ENCODE measurements at regions not wholly inside any gene's neighbourhood (a gene's known extent, or its start where the extent isn't known, plus 50 kb on each side); places are given as distances from the start of the nearest gene placed in this dataset.
"Not testable (repeated sequence)": the region's sequence is repeated elsewhere in the genome, so short reads cannot be mapped to it uniquely, and the experiment has no call there.

GRCh38 chr2:198880421-198880820 lies 577.3 kb downstream of the SATB2 start:
- no peak overlapping the region for H3K9ac ChIP-seq (ENCODE audit: insufficient read length)
- no peaks in the 10 kb centered on the region for H3K9me3 ChIP-seq (ENCODE audit: low read depth, low read length)
- H3K36me3 ChIP-seq (ENCODE audit: insufficient read depth, low read length), result no peaks in the 10 kb centered on the region
- no peak overlapping the region for H3K27ac ChIP-seq
- no peak overlapping the region for H3K4me3 ChIP-seq
- TF ChIP-seq EZH2 (IDR thresholded peaks at IDR 0.05), result no peak
- DNase-seq (ENCODE audit: low read depth, low spot score), result no peak

GRCh38 chr2:198874472-198874858 lies 583.3 kb downstream of the SATB2 start:
- DNase-seq (ENCODE audit: low read depth, low spot score), result no peak
- Histone ChIP-seq H3K4me3 (no peak overlapping the region), H3K36me3 (ENCODE audit: insufficient read depth, low read length) (no peaks in the 10 kb centered on the region), H3K9ac (ENCODE audit: insufficient read length) (no peak overlapping the region), H3K9me3 (ENCODE audit: low read depth, low read length) (no peaks in the 10 kb centered on the region), H3K27ac (no peak overlapping the region)
- TF ChIP-seq FOXP2 (optimal IDR thresholded peaks at IDR 0.05; ENCODE audit: control extremely low read depth, extremely low read length, insufficient read depth) (no peak), EZH2 (IDR thresholded peaks at IDR 0.05) (no peak), POLR2AphosphoS5 (IDR thresholded peaks at IDR 0.05; ENCODE audit: borderline replicate concordance, low read depth, low read length) (no peak)

- H3K4me3 ChIP-seq, result no peak overlapping the region
- TF ChIP-seq POLR2AphosphoS5 (IDR thresholded peaks at IDR 0.05; ENCODE audit: borderline replicate concordance, low read depth, low read length), result no peak
- TF ChIP-seq EZH2 (IDR thresholded peaks at IDR 0.05), result no peak
- no peak for TF ChIP-seq FOXP2 (optimal IDR thresholded peaks at IDR 0.05; ENCODE audit: control extremely low read depth, extremely low read length, insufficient read depth)
- DNase-seq (ENCODE audit: low read depth, low spot score), result no peak
- no peak overlapping the region for H3K27ac ChIP-seq
- no peaks in the 10 kb centered on the region for H3K9me3 ChIP-seq (ENCODE audit: low read depth, low read length)
- H3K9ac ChIP-seq (ENCODE audit: insufficient read length), result no peak overlapping the region
- H3K36me3 ChIP-seq (ENCODE audit: insufficient read depth, low read length), result no peaks in the 10 kb centered on the region
Measured at GRCh38 chr2:198873503-198874471, 584.0 kb downstream of the SATB2 start.

GRCh38 chr2:198863655-198864054 lies 594.1 kb downstream of the SATB2 start:
- Histone ChIP-seq H3K27ac (no peak overlapping the region), H3K9me3 (ENCODE audit: low read depth, low read length) (no peaks in the 10 kb centered on the region), H3K36me3 (ENCODE audit: insufficient read depth, low read length) (no peaks in the 10 kb centered on the region), H3K9ac (ENCODE audit: insufficient read length) (no peak overlapping the region), H3K4me3 (no peak overlapping the region)
- TF ChIP-seq FOXP2 (optimal IDR thresholded peaks at IDR 0.05; ENCODE audit: control extremely low read depth, extremely low read length, insufficient read depth) (no peak), POLR2AphosphoS5 (IDR thresholded peaks at IDR 0.05; ENCODE audit: borderline replicate concordance, low read depth, low read length) (no peak), EZH2 (IDR thresholded peaks at IDR 0.05) (no peak)
- no peak for DNase-seq (ENCODE audit: low read depth, low spot score)

- H3K27ac ChIP-seq, result no peak overlapping the region
- no peaks in the 10 kb centered on the region for H3K36me3 ChIP-seq (ENCODE audit: insufficient read depth, low read length)
- TF ChIP-seq FOXP2 (optimal IDR thresholded peaks at IDR 0.05; ENCODE audit: control extremely low read depth, extremely low read length, insufficient read depth) (no peak), POLR2AphosphoS5 (IDR thresholded peaks at IDR 0.05; ENCODE audit: borderline replicate concordance, low read depth, low read length) (no peak), EZH2 (IDR thresholded peaks at IDR 0.05) (no peak)
- no peak for DNase-seq (ENCODE audit: low read depth, low spot score)
- H3K9ac ChIP-seq (ENCODE audit: insufficient read length), result no peak overlapping the region
- H3K4me3 ChIP-seq, result no peak overlapping the region
- H3K9me3 ChIP-seq (ENCODE audit: low read depth, low read length), result no peaks in the 10 kb centered on the region
Measured at GRCh38 chr2:198861080-198861479, 596.7 kb downstream of the SATB2 start.

- no peaks in the 10 kb centered on the region for H3K9me3 ChIP-seq (ENCODE audit: low read depth, low read length)
- no peaks in the 10 kb centered on the region for H3K36me3 ChIP-seq (ENCODE audit: insufficient read depth, low read length)
- no peak overlapping the region for H3K9ac ChIP-seq (ENCODE audit: insufficient read length)
- H3K4me3 ChIP-seq, result no peak overlapping the region
- H3K27ac ChIP-seq, result no peak overlapping the region
- DNase-seq (ENCODE audit: low read depth, low spot score), result no peak
- TF ChIP-seq POLR2AphosphoS5 (IDR thresholded peaks at IDR 0.05; ENCODE audit: borderline replicate concordance, low read depth, low read length), result no peak
- TF ChIP-seq EZH2 (IDR thresholded peaks at IDR 0.05), result no peak
- no peak for TF ChIP-seq FOXP2 (optimal IDR thresholded peaks at IDR 0.05; ENCODE audit: control extremely low read depth, extremely low read length, insufficient read depth)
Measured at GRCh38 chr2:198857246-198857645, 600.5 kb downstream of the SATB2 start.

GRCh38 chr2:198855746-198856145 lies 602.0 kb downstream of the SATB2 start:
- H3K9ac ChIP-seq (ENCODE audit: insufficient read length); H3K27ac ChIP-seq; DNase-seq (ENCODE audit: low read depth, low spot score); H3K4me3 ChIP-seq; H3K36me3 ChIP-seq (ENCODE audit: insufficient read depth, low read length); H3K9me3 ChIP-seq (ENCODE audit: low read depth, low read length): not testable (repeated sequence)

GRCh38 chr2:198852248-198852647 lies 605.5 kb downstream of the SATB2 start:
- DNase-seq (ENCODE audit: low read depth, low spot score), result no peak
- TF ChIP-seq EZH2 (IDR thresholded peaks at IDR 0.05) (no peak), POLR2AphosphoS5 (IDR thresholded peaks at IDR 0.05; ENCODE audit: borderline replicate concordance, low read depth, low read length) (no peak), FOXP2 (optimal IDR thresholded peaks at IDR 0.05; ENCODE audit: control extremely low read depth, extremely low read length, insufficient read depth) (no peak)

GRCh38 chr2:198825534-198825933 lies 632.2 kb downstream of the SATB2 start:
- Histone ChIP-seq H3K36me3 (ENCODE audit: insufficient read depth, low read length) (no peaks in the 10 kb centered on the region), H3K27ac (no peak overlapping the region), H3K9ac (ENCODE audit: insufficient read length) (no peak overlapping the region), H3K4me3 (no peak overlapping the region), H3K9me3 (ENCODE audit: low read depth, low read length) (no peaks in the 10 kb centered on the region)
- TF ChIP-seq FOXP2 (optimal IDR thresholded peaks at IDR 0.05; ENCODE audit: control extremely low read depth, extremely low read length, insufficient read depth) (no peak), EZH2 (IDR thresholded peaks at IDR 0.05) (no peak), POLR2AphosphoS5 (IDR thresholded peaks at IDR 0.05; ENCODE audit: borderline replicate concordance, low read depth, low read length) (no peak)
- DNase-seq (ENCODE audit: low read depth, low spot score), result no peak

More at GRCh38 chr2:198852248-198852647, 605.5 kb downstream of the SATB2 start:
- Histone ChIP-seq H3K36me3 (ENCODE audit: insufficient read depth, low read length) (no peaks in the 10 kb centered on the region), H3K9ac (ENCODE audit: insufficient read length) (no peak overlapping the region), H3K4me3 (no peak overlapping the region), H3K9me3 (ENCODE audit: low read depth, low read length) (no peaks in the 10 kb centered on the region), H3K27ac (no peak overlapping the region)
